ENCODE measurements at regions not wholly inside any gene's neighbourhood (a gene's known extent, or its start where the extent isn't known, plus 50 kb on each side); places are given as distances from the start of the nearest gene placed in this dataset.

GRCh38 chr7:17105701-17106100 is 192.8 kb upstream of the AHR start:
- Histone ChIP-seq H3K4me3 (ENCODE audit: control extremely low read depth in 1 of 5, extremely low read depth in 1 of 5, insufficient read depth in 1 of 5, low read depth in 2 of 5, low read length in 4 of 5) (no peak overlapping the region), H3K27me3 (replicated peaks in 1 of 4; ENCODE audit: control extremely low read depth in 1 of 4, control insufficient read depth in 3 of 4, insufficient read depth in 4 of 4, low read length in 3 of 4) (no peaks in the 10 kb centered on the region), H3K36me3 (replicated peaks in 1 of 2; ENCODE audit: control extremely low read depth in 1 of 2, control insufficient read depth in 1 of 2, extremely low read depth in 1 of 2, insufficient read depth in 2 of 2, low read length in 1 of 2) (no peaks in the 10 kb centered on the region), H2AFZ (ENCODE audit: insufficient read depth, low read depth, low read length, poor library complexity, severe bottlenecking) (no peak overlapping the region), H3K79me2 (ENCODE audit: control insufficient read depth, insufficient read depth, low read length) (no peaks in the 10 kb centered on the region), H3K4me1 (ENCODE audit: control insufficient read depth in 2 of 2, insufficient read depth in 2 of 2, low read length in 2 of 2) (no peaks in the 10 kb centered on the region), H3K4me2 (replicated peaks; ENCODE audit: low read depth, low read length, poor library complexity, severe bottlenecking) (no peak overlapping the region), H4K20me1 (ENCODE audit: control insufficient read depth, insufficient read depth, low read length, poor library complexity, severe bottlenecking) (no peaks in the 10 kb centered on the region), H3K9me3 (ENCODE audit: control extremely low read depth in 1 of 3, control insufficient read depth in 2 of 3, insufficient read depth in 1 of 3, low read length in 2 of 3) (peaks cover 0 to 2% (median 0%) of the 10 kb centered on the region in 3 donors), H3K27ac (ENCODE audit: low read length in 2 of 2) (no peak overlapping the region), H3K9ac (ENCODE audit: low read length) (no peak overlapping the region)
- ATAC-seq (ENCODE audit: low read depth) (no peak), DNase-seq (no peak)
- Mint-ChIP-seq H3K27me3 (no peaks in the 10 kb centered on the region), H3K4me1 (no peaks in the 10 kb centered on the region), H3K4me3 (no peak overlapping the region), H3K9me3 (ENCODE audit: insufficient read depth) (no peaks in the 10 kb centered on the region), H3K27ac (no peak overlapping the region)
- ChIA-PET POLR2A (no interaction called here), CTCF (no interaction called here)
- TF ChIP-seq EZH2 (IDR thresholded peaks at IDR 0.05; ENCODE audit: borderline replicate concordance, insufficient read depth, low read depth, low read length, poor library complexity, severe bottlenecking), result no peak
- TF ChIP-seq, protein P1, sequence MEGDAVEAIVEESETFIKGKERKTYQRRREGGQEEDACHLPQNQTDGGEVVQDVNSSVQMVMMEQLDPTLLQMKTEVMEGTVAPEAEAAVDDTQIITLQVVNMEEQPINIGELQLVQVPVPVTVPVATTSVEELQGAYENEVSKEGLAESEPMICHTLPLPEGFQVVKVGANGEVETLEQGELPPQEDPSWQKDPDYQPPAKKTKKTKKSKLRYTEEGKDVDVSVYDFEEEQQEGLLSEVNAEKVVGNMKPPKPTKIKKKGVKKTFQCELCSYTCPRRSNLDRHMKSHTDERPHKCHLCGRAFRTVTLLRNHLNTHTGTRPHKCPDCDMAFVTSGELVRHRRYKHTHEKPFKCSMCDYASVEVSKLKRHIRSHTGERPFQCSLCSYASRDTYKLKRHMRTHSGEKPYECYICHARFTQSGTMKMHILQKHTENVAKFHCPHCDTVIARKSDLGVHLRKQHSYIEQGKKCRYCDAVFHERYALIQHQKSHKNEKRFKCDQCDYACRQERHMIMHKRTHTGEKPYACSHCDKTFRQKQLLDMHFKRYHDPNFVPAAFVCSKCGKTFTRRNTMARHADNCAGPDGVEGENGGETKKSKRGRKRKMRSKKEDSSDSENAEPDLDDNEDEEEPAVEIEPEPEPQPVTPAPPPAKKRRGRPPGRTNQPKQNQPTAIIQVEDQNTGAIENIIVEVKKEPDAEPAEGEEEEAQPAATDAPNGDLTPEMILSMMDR (IDR thresholded peaks at IDR 0.05), result no peak
- intact Hi-C loops (cut with micrococcal nuclease), result no loop called here

- no CpG with 5 or more reads among the region's 2 CpGs for WGBS (ENCODE audit: insufficient coverage)
- DNase-seq (no peak), ATAC-seq (ENCODE audit: low read depth) (no peak)
- no peaks in the 10 kb centered on the region for H3K79me2 ChIP-seq (ENCODE audit: control insufficient read depth, insufficient read depth, low read length)
- no peak overlapping the region for H3K27ac ChIP-seq (ENCODE audit: low read length in 2 of 2)
- no peak overlapping the region for H3K9ac ChIP-seq (ENCODE audit: low read length)
- H3K36me3 ChIP-seq (replicated peaks in 1 of 2; ENCODE audit: control extremely low read depth in 1 of 2, control insufficient read depth in 1 of 2, extremely low read depth in 1 of 2, insufficient read depth in 2 of 2, low read length in 1 of 2), result no peaks in the 10 kb centered on the region
- H3K9me3 Mint-ChIP-seq (ENCODE audit: insufficient read depth), result no peaks in the 10 kb centered on the region
- H3K4me3 ChIP-seq (ENCODE audit: control extremely low read depth in 1 of 5, extremely low read depth in 1 of 5, insufficient read depth in 1 of 5, low read depth in 2 of 5, low read length in 4 of 5), result no peak overlapping the region
- no peaks in the 10 kb centered on the region for H3K27me3 ChIP-seq (replicated peaks in 1 of 4; ENCODE audit: control extremely low read depth in 1 of 4, control insufficient read depth in 3 of 4, insufficient read depth in 4 of 4, low read length in 3 of 4)
- no peak overlapping the region for H3K27ac Mint-ChIP-seq
- no peaks in the 10 kb centered on the region for H3K4me1 Mint-ChIP-seq
- H4K20me1 ChIP-seq (ENCODE audit: control insufficient read depth, insufficient read depth, low read length, poor library complexity, severe bottlenecking), result no peaks in the 10 kb centered on the region
- no peak overlapping the region for H3K4me2 ChIP-seq (replicated peaks; ENCODE audit: low read depth, low read length, poor library complexity, severe bottlenecking)
- ChIA-PET POLR2A (interaction anchor here (0.7 kb wide), 1 partner anchor 689 kb away, joined by 3 read pairs; no protein-coding TSS in a partner anchor), CTCF (no interaction called here)
- intact Hi-C loops (cut with micrococcal nuclease), result no loop called here
- TF ChIP-seq EZH2 (IDR thresholded peaks at IDR 0.05; ENCODE audit: borderline replicate concordance, insufficient read depth, low read depth, low read length, poor library complexity, severe bottlenecking), result no peak
- TF ChIP-seq, protein P1 (IDR thresholded peaks at IDR 0.05), result no peak
- no peak overlapping the region for H2AFZ ChIP-seq (ENCODE audit: insufficient read depth, low read depth, low read length, poor library complexity, severe bottlenecking)
- no peak overlapping the region for H3K4me3 Mint-ChIP-seq
- H3K4me1 ChIP-seq (ENCODE audit: control insufficient read depth in 2 of 2, insufficient read depth in 2 of 2, low read length in 2 of 2), result no peaks in the 10 kb centered on the region
- no peaks in the 10 kb centered on the region for H3K9me3 ChIP-seq (ENCODE audit: control extremely low read depth in 1 of 3, control insufficient read depth in 2 of 3, insufficient read depth in 1 of 3, low read length in 2 of 3)
- H3K27me3 Mint-ChIP-seq, result no peaks in the 10 kb centered on the region
Observed at GRCh38 chr7:17108049-17108584, 190.3 kb upstream of the AHR start.

Measured in B cell (primary cell).